A673 (cell line): ENCODE measurements at regions not wholly inside any gene's neighbourhood (a gene's known extent, or its start where the extent isn't known, plus 50 kb on each side); places are given as distances from the start of the nearest gene placed in this dataset.

Experiments used
- EZH2 ChIP-seq: fragments of 200-600 bp; sonication (generic); IDR thresholded peaks from 2 replicates; pipeline ENCODE4 v1.6.1; 2017; ENCODE audit warnings: borderline replicate concordance, low read depth, mild to moderate bottlenecking, mixed read lengths, antibody characterized with exemption, low read length; ENCODE audit not compliant: poor library complexity, severe bottlenecking
- TF ChIP-seq, protein P1 (sequence below): fragments of 300-800, 200-600 bp; sonication (generic); conservative IDR thresholded peaks from 2 replicates; pipeline ENCODE4 v1.5.1; 2017; ENCODE audit warnings: low read depth, mild to moderate bottlenecking, antibody characterized with exemption, low read length, moderate library complexity, mixed read lengths

DNA sequence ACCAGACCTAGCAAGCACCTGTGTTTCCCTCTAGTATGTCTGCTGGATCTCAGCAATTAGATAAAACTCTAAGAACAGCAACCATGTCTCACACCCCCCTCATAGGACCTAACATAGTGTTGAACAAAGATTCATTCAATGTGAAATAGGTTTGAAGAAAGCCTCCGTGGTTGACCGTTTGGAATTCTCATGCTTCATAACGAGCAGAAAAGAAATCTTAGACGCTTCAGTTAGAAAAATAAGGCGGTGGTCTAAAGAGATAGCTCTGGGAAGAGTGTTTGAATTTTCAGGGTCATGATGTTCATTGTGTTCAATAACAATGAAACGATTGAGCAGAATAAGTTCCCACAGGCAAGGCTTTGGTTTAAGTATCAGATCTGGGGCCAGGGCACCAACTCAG, 332.9 kb downstream of the COG6 start:
- TF ChIP-seq EZH2, result no peak
- TF ChIP-seq, protein P1, sequence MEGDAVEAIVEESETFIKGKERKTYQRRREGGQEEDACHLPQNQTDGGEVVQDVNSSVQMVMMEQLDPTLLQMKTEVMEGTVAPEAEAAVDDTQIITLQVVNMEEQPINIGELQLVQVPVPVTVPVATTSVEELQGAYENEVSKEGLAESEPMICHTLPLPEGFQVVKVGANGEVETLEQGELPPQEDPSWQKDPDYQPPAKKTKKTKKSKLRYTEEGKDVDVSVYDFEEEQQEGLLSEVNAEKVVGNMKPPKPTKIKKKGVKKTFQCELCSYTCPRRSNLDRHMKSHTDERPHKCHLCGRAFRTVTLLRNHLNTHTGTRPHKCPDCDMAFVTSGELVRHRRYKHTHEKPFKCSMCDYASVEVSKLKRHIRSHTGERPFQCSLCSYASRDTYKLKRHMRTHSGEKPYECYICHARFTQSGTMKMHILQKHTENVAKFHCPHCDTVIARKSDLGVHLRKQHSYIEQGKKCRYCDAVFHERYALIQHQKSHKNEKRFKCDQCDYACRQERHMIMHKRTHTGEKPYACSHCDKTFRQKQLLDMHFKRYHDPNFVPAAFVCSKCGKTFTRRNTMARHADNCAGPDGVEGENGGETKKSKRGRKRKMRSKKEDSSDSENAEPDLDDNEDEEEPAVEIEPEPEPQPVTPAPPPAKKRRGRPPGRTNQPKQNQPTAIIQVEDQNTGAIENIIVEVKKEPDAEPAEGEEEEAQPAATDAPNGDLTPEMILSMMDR, result no peak
